ENCODE measurements at regions not wholly inside any gene's neighbourhood (a gene's known extent, or its start where the extent isn't known, plus 50 kb on each side); places are given as distances from the start of the nearest gene placed in this dataset.

DNA sequence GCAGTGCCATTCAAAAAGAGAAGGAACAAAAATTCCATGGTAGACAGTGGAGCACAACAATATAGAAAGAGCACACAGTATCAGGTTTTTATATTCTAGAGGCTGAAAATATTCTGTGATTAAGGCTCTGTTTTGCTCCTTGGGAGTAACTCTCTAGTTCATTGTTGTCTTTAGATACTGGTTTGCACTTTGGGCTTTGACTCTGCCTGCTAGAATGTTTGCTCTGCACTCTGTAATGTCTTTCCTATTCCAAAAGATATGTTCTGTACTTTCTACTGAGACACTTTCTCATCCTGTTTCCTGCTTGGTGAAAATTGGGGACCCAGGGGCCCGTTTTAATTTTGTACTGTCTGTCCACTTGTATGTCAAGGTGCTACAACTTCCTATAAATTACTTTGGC lies 564.7 kb downstream of the BMP2 start:
- DNase-seq = no peak
- no peak overlapping the region for H3K4me3 ChIP-seq
- H3K27ac ChIP-seq = no peak overlapping the region
- TF ChIP-seq POLR2AphosphoS5 (IDR thresholded peaks at IDR 0.05) = no peak
- TF ChIP-seq EP300 (IDR thresholded peaks at IDR 0.05; ENCODE audit: low read depth) = no peak
- TF ChIP-seq, protein P1, sequence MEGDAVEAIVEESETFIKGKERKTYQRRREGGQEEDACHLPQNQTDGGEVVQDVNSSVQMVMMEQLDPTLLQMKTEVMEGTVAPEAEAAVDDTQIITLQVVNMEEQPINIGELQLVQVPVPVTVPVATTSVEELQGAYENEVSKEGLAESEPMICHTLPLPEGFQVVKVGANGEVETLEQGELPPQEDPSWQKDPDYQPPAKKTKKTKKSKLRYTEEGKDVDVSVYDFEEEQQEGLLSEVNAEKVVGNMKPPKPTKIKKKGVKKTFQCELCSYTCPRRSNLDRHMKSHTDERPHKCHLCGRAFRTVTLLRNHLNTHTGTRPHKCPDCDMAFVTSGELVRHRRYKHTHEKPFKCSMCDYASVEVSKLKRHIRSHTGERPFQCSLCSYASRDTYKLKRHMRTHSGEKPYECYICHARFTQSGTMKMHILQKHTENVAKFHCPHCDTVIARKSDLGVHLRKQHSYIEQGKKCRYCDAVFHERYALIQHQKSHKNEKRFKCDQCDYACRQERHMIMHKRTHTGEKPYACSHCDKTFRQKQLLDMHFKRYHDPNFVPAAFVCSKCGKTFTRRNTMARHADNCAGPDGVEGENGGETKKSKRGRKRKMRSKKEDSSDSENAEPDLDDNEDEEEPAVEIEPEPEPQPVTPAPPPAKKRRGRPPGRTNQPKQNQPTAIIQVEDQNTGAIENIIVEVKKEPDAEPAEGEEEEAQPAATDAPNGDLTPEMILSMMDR (IDR thresholded peaks at IDR 0.05) = no peak
- TF ChIP-seq POLR2A (IDR thresholded peaks at IDR 0.05) = no peak
- in situ Hi-C loops (cut with MboI; ENCODE audit: low pct_ligation_motif_present in 1 of 4, low pct_unique_long_range_greater_than_20kb in 1 of 4, low sequenced_read_pairs in 3 of 4) = no loop called here
- no peaks in the 10 kb centered on the region for H3K27me3 ChIP-seq
- no peaks in the 10 kb centered on the region for H3K36me3 ChIP-seq
- intact Hi-C loops (cut with DNase I; ENCODE audit: low total_unique reads) = no loop called here
- H3K9me3 ChIP-seq = no peaks in the 10 kb centered on the region
- 22 to 43% methylated on average over 1 of the region's 1 CpG for WGBS, 2 donors (ENCODE audit: low coverage in 1 of 2)
- no peaks in the 10 kb centered on the region for H3K4me1 ChIP-seq

DNA sequence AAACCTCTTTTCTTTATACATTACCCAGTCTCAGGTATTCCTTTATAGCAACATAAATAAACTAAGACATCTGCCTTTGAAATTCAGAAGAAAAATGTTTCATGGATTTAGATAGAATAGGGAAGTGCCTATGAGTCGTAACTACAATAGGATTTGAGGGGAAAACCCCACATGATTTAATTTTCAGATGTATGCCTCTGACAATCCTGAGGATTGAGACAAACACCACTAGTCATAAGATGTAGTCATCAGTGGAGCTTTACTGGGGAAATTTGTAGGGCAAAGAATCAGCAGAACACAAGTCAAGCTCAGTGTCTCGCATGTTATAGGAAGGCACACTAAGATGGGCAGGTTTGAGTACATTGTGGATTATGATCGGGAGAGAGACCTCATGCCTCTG lies 566.4 kb downstream of the BMP2 start:
- H3K9me3 ChIP-seq = no peaks in the 10 kb centered on the region
- in situ Hi-C loops (cut with MboI; ENCODE audit: low pct_ligation_motif_present in 1 of 4, low pct_unique_long_range_greater_than_20kb in 1 of 4, low sequenced_read_pairs in 3 of 4) (no loop called here), intact Hi-C loops (cut with DNase I; ENCODE audit: low total_unique reads) (no loop called here)
- no peaks in the 10 kb centered on the region for H3K36me3 ChIP-seq
- TF ChIP-seq EP300 (IDR thresholded peaks at IDR 0.05; ENCODE audit: low read depth) = no peak
- H3K4me3 ChIP-seq = no peak overlapping the region
- H3K27ac ChIP-seq = no peak overlapping the region
- DNase-seq = no peak
- H3K27me3 ChIP-seq = no peaks in the 10 kb centered on the region
- no peaks in the 10 kb centered on the region for H3K4me1 ChIP-seq
- 82 to 88% methylated on average over 3 of the region's 3 CpGs for WGBS, 2 donors (ENCODE audit: low coverage in 1 of 2)

DNA sequence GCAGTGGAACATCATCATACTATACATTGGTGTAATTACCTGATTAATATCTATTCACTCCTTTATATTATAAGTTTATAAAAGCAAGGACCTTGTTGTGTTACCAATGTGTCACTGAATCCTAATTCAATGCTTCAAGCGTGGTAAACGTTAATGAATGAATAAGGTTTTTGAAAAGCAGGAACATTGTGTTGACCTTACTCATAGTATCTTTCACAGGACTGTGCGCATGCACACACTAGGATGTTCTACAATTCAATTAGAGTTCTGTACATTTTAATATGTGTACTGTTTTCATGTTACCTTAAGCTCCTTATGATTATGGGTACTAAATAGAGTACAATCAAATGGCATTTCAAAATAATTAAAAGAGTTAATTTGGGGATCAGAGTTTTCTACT lies 578.5 kb downstream of the BMP2 start:
- H3K4me3 ChIP-seq = no peak overlapping the region
- H3K27ac ChIP-seq = no peak overlapping the region
- H3K27me3 ChIP-seq = no peaks in the 10 kb centered on the region
- no peaks in the 10 kb centered on the region for H3K9me3 ChIP-seq
- no peak for TF ChIP-seq EP300 (IDR thresholded peaks at IDR 0.05; ENCODE audit: low read depth)
- no peak for TF ChIP-seq POLR2A (IDR thresholded peaks at IDR 0.05)
- TF ChIP-seq, protein P1 (IDR thresholded peaks at IDR 0.05) = no peak
- TF ChIP-seq POLR2AphosphoS5 (IDR thresholded peaks at IDR 0.05) = no peak
- intact Hi-C loops (cut with DNase I; ENCODE audit: low total_unique reads) = no loop called here
- H3K36me3 ChIP-seq = no peaks in the 10 kb centered on the region
- no peak for DNase-seq
- WGBS, 2 donors (ENCODE audit: low coverage in 1 of 2) = 96 to 97% methylated on average over 3 of the region's 3 CpGs
- in situ Hi-C loops (cut with MboI; ENCODE audit: low pct_ligation_motif_present in 1 of 4, low pct_unique_long_range_greater_than_20kb in 1 of 4, low sequenced_read_pairs in 3 of 4) = no loop called here
- H3K4me1 ChIP-seq = no peaks in the 10 kb centered on the region

DNA sequence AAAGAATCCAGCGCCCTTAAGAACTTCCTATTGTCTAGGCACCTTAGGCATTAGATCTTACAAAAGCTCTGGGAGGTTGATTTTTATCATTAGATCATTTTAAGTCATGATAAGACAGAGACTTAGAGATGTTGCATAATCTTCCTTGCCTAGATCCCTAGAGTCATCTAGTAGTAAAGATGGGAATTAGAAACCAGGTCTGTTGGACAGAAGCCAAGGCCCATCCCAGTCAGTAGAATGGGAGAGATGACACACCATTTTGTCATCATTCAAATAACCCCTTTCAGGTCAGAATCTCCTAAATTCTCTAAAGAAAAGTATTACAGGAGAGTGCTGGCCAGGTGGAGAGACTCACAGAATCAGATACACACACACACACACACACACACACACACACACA lies 579.1 kb downstream of the BMP2 start:
- no peak for DNase-seq
- no peaks in the 10 kb centered on the region for H3K4me1 ChIP-seq
- H3K9me3 ChIP-seq = no peaks in the 10 kb centered on the region
- in situ Hi-C loops (cut with MboI; ENCODE audit: low pct_ligation_motif_present in 1 of 4, low pct_unique_long_range_greater_than_20kb in 1 of 4, low sequenced_read_pairs in 3 of 4) = no loop called here
- no peak overlapping the region for H3K4me3 ChIP-seq
- H3K27ac ChIP-seq = no peak overlapping the region
- intact Hi-C loops (cut with DNase I; ENCODE audit: low total_unique reads) = no loop called here
- no peaks in the 10 kb centered on the region for H3K27me3 ChIP-seq
- no peaks in the 10 kb centered on the region for H3K36me3 ChIP-seq
- WGBS, 2 donors (ENCODE audit: low coverage in 1 of 2) = 82 to 100% methylated on average over 1 of the region's 1 CpG
- TF ChIP-seq, protein P1 (IDR thresholded peaks at IDR 0.05) = no peak
- TF ChIP-seq POLR2AphosphoS5 (IDR thresholded peaks at IDR 0.05) (no peak), EP300 (IDR thresholded peaks at IDR 0.05; ENCODE audit: low read depth) (no peak), POLR2A (IDR thresholded peaks at IDR 0.05) (no peak)

DNA sequence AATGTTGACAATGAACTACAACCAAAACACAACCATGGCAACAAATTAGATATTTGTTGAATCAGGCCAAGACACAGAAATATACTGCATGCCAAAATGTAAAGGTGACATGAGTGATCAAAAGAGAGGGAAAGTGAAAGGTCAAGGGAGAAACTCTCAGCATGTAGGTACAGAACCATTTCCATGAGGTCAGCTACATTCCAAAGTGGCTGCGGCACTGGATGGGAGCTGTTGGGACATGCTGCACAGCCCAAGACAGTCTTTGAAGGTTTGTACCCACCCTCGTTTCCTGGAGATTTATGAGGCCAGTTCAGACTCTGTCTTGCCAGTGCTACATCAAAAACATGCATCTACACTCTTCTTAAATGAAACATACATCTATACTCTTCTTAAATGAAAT lies 579.9 kb downstream of the BMP2 start:
- TF ChIP-seq POLR2A (IDR thresholded peaks at IDR 0.05) = no peak
- TF ChIP-seq, protein P1 (IDR thresholded peaks at IDR 0.05) = no peak
- no peak for TF ChIP-seq POLR2AphosphoS5 (IDR thresholded peaks at IDR 0.05)
- TF ChIP-seq EP300 (IDR thresholded peaks at IDR 0.05; ENCODE audit: low read depth) = no peak
- DNase-seq = no peak
- H3K4me1 ChIP-seq = no peaks in the 10 kb centered on the region
- H3K27me3 ChIP-seq = no peaks in the 10 kb centered on the region
- intact Hi-C loops (cut with DNase I; ENCODE audit: low total_unique reads) = no loop called here
- WGBS, 2 donors (ENCODE audit: low coverage in 1 of 2) = 40 to 48% methylated on average over 1 to 2 of the region's 2 CpGs
- no peak overlapping the region for H3K27ac ChIP-seq
- in situ Hi-C loops (cut with MboI; ENCODE audit: low pct_ligation_motif_present in 1 of 4, low pct_unique_long_range_greater_than_20kb in 1 of 4, low sequenced_read_pairs in 3 of 4) = no loop called here
- H3K9me3 ChIP-seq = no peaks in the 10 kb centered on the region
- no peaks in the 10 kb centered on the region for H3K36me3 ChIP-seq
- H3K4me3 ChIP-seq = no peak overlapping the region

Data from transverse colon (tissue), 4 donors.